K562 (cell line): ENCODE measurements at regions not wholly inside any gene's neighbourhood (a gene's known extent, or its start where the extent isn't known, plus 50 kb on each side); places are given as distances from the start of the nearest gene placed in this dataset.

Source experiments
- ATF6 ChIP-seq: sonication (generic); formaldehyde crosslinking; IDR thresholded peaks from 2 replicates; pipeline ENCODE4 v1.4.0; 2020; ENCODE audit warnings: mild to moderate bottlenecking, missing genetic modification reagents
- CHD2 ChIP-seq: IDR thresholded peaks from 2 replicates; pipeline ENCODE4 v1.6.1; 2011; ENCODE audit warnings: low read depth, low read length
- EP300 ChIP-seq: IDR thresholded peaks from 2 replicates; pipeline ENCODE4 v1.6.1; 2012; ENCODE audit warnings: low read length, improper control_type of control experiment
- RCOR1 ChIP-seq, 2 experiments: IDR thresholded peaks; 2 replicates each; pipeline ENCODE4 v1.6.1; 2012; ENCODE audit warnings: low read depth in 2 of 2, low read length in 2 of 2, borderline replicate concordance in 1 of 2, improper control_type of control experiment in 1 of 2
- RFX1 ChIP-seq: fragments of 450-650 bp; IDR thresholded peaks from 2 replicates; pipeline ENCODE4 v1.6.1; 2016; ENCODE audit warnings: mild to moderate bottlenecking, moderate library complexity
- SRF ChIP-seq, 2 experiments: fragments of 250-450, 450-650 bp in 1 of 2; sonication (Bioruptor Pico) in 1 of 2; sonication (generic) in 1 of 2; formaldehyde crosslinking; IDR thresholded peaks; 2 replicates each; pipeline versions ENCODE4 v1.5.0 to v1.5.1; 2020 to 2022; ENCODE audit warnings: mild to moderate bottlenecking in 1 of 2, missing genetic modification reagents in 1 of 2
- STAT5B ChIP-seq: fragments of 250-450 bp; sonication (Bioruptor Pico); IDR thresholded peaks from 2 replicates; pipeline ENCODE4 v1.8.0; 2021; ENCODE audit warnings: mild to moderate bottlenecking, inconsistent platforms
- TF ChIP-seq, protein P1 (sequence below), 3 experiments: IDR thresholded peaks in 2 of 3; conservative IDR thresholded peaks in 1 of 3; 2 replicates each; pipeline ENCODE4 v1.5.1; 2011 to 2012; ENCODE audit warnings: low read length in 3 of 3, mild to moderate bottlenecking in 3 of 3, control low read depth in 2 of 3, improper control_type of control experiment in 1 of 3, inconsistent platforms in 1 of 3, low read depth in 1 of 3, mixed read lengths in 1 of 3, moderate library complexity in 1 of 3; ENCODE audit not compliant: insufficient read depth in 2 of 3

DNA sequence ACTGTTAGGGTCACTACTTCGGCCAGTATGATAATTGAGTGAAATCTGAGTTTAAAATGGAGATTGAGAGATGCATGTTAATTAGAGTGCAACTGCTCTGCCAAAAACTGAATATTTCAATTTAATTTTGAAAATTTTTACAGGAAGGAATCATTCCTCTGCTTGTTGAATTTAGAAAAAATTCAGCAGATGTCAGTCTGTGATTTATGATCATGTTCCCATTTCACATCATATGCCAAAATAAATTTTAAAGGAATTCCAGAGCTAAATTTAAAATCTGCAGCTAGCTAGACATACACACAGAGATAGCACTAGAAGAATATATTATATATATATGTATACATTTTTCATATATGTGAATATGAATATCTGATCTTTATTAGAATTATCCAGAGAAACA, 797.6 kb upstream of the TMEM132C start:
- TF ChIP-seq RFX1 (no peak), SRF (CRISPR knock-in tag; IDR thresholded peaks at IDR 0.05) (no peak), STAT5B (CRISPR knock-in tag) (no peak), ATF6 (CRISPR knock-in tag) (no peak), CHD2 (no peak), RCOR1 (IDR thresholded peaks at IDR 0.05; ENCODE audit: borderline replicate concordance in 1 of 2, low read depth in 2 of 2, low read length in 2 of 2) (no peak), EP300 (no peak)
- TF ChIP-seq, protein P1, sequence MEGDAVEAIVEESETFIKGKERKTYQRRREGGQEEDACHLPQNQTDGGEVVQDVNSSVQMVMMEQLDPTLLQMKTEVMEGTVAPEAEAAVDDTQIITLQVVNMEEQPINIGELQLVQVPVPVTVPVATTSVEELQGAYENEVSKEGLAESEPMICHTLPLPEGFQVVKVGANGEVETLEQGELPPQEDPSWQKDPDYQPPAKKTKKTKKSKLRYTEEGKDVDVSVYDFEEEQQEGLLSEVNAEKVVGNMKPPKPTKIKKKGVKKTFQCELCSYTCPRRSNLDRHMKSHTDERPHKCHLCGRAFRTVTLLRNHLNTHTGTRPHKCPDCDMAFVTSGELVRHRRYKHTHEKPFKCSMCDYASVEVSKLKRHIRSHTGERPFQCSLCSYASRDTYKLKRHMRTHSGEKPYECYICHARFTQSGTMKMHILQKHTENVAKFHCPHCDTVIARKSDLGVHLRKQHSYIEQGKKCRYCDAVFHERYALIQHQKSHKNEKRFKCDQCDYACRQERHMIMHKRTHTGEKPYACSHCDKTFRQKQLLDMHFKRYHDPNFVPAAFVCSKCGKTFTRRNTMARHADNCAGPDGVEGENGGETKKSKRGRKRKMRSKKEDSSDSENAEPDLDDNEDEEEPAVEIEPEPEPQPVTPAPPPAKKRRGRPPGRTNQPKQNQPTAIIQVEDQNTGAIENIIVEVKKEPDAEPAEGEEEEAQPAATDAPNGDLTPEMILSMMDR (IDR thresholded peaks at IDR 0.05 in 2 of 3, conservative IDR thresholded peaks at IDR 0.05 in 1 of 3; ENCODE audit: insufficient read depth in 2 of 3, low read depth in 1 of 3, low read length in 3 of 3), result no peak
